Kasumi-1 (cell line): ENCODE measurements at regions not wholly inside any gene's neighbourhood (a gene's known extent, or its start where the extent isn't known, plus 50 kb on each side); places are given as distances from the start of the nearest gene placed in this dataset.

Source experiments
- DNase-seq, 2 experiments: peaks; one replicate each; lab custom pipeline; 2025; lab: John Stamatoyannopoulos, UW

DNA sequence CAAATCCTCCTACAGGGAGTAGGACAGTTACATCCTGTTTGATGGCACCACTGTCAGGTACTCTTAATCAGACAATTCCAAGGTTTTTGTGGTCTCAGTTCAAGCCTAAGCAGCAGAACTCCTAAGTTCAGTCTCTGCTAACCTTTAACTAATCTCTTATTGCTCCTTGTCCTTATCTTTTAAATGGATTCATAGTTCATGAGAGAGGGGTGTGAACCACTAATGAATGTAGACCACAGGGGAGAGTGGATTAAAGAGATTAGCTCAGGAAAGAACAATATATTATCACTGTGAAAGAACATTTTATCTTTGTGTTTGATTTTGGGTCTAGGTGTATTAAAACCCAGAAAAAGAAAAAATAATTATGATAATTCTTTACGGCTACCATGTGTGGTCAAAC lies 168.9 kb downstream of the DCK start:
- no peak for DNase-seq

DNA sequence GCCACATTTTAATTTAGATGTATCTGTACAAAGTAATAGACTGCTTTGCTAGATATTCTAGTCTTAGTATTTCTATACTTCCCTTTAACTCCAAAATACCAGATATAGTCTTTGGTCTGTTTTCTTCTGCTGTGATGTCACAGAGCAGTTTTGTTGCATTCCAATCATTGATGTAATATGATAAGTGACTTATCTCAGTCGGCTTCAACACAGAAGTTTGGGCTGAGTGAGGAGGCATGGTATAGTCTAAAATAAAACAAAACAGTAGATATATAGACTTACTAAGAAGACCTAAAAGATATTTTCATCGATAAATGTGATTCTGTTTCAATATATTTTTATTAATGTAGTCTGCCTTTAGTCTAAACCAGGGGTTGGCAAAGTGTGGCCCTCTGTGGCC lies 169.9 kb downstream of the DCK start:
- no peak for DNase-seq

DNA sequence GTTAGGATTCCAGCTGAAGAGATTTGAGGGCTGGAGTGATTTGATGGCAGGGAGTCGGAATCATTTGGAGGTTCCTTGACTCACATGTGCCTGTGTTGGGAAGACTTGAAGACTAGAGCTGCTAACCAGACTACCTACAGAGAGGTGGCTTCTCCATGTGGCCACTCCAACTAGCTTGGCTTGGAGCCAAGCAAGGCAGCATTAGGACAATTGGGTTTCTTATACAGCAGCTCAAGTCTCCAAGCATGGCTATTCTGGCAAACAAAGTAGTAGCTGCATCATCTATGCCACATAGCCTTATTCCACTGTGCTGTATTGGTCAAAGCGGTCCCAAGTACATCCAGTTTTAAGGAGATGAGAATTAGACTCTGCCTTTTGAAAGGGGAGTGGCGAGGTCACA lies 171.7 kb upstream of the SLC4A4 start:
- no peak for DNase-seq

DNA sequence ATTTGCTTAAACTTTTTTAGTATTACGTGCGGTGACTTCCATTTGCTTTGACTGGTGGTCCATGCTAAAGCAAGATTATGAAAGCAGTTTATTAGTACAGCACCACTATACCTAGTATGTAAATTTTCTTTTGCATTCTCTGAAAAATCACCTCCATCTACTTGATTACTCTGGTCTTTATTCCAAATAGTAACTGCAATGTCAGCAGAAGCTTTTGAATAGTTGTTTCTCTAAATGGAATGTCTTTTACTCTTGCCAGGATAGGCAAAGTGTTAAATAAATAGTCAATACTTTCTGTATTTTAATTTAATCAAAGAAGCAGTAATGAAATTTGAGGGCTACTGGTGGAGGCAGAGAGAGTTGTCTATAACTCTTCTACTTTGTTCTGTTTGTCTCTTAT lies 167.2 kb upstream of the SLC4A4 start:
- no peak for DNase-seq

DNA sequence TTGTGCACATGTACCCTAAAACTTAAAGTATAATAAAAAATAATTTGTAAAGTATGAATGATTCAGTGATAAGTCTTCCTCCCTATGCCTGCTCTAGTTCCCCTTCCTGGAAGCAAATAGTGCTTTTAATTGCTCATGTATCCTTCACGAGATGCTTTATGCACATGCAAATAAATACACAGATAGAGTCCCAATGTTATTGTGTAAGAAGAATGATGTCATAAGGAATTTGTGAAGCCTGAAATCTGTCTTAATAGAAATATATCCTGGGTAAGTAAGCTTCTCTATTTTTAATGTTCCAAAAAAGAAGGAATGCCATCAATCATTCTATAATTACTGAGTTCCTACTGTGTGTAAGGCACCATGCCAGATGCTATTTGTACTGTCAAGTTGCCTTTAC lies 157.5 kb upstream of the SLC4A4 start:
- no peak for DNase-seq

DNA sequence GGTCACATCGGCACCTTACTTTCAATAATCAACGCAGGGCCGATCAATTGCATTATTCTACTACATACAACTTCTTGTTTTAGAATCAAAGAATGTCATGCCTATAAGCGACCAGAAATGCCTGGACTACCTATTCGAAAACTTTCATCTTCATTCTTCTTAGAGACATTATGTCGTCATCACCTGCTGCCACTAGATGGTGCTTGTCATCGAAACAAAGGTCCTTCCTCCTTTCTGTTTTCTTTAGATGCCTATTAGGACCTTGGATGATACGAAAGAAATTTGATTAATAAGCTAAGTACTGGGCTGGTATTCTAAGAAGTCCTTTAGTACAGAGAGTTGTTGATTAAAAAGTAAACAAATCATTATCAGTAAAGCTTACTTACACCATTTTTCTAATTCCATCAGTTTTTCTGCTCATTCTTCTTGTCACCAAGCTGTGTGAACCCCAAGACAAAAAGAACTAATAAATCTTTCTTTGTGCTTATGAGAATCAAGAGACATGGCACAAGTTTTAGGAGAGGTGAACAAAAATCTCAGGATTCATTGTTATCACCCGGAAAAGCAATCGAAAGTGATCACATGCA lies 154.5 kb upstream of the SLC4A4 start:
- peak; percentile 81 to 90 for DNase-seq

DNA sequence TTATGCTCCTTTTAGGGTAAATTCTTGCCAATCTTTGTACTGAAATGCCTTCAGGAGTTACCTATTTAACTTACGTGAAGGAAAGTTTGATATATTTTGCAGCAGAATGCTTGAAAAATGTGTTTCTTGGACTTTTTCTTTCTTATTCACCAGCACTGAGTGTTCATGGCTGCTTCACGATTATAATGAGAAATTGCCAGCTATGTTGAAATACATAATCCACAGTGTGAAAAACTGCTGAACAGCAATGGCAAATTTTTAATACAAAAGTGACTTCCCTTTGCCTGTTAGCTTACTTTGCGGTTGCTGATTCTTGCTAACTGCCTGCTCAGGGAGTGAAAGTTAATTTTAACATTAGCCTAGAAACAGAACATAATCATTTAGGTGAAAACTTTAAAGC lies 153.8 kb upstream of the SLC4A4 start:
- no peak for DNase-seq

DNA sequence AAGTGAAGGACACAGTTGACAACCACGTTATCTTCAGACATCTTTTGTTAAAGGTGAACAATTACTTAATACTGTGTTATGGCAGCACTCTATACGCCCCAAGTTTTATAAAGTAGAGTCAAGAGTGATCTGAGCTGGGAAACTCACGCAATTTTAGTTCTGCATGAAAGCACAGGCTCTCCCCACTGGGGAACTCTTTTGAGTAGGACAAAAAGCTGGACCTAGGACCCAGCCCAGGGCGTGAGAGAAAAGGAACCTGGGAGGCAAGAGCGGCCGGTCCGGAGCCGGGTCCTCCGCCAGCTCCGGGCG lies 152.6 kb upstream of the SLC4A4 start:
- peak in 1 of 2 experiments; percentile 19 for DNase-seq

DNA sequence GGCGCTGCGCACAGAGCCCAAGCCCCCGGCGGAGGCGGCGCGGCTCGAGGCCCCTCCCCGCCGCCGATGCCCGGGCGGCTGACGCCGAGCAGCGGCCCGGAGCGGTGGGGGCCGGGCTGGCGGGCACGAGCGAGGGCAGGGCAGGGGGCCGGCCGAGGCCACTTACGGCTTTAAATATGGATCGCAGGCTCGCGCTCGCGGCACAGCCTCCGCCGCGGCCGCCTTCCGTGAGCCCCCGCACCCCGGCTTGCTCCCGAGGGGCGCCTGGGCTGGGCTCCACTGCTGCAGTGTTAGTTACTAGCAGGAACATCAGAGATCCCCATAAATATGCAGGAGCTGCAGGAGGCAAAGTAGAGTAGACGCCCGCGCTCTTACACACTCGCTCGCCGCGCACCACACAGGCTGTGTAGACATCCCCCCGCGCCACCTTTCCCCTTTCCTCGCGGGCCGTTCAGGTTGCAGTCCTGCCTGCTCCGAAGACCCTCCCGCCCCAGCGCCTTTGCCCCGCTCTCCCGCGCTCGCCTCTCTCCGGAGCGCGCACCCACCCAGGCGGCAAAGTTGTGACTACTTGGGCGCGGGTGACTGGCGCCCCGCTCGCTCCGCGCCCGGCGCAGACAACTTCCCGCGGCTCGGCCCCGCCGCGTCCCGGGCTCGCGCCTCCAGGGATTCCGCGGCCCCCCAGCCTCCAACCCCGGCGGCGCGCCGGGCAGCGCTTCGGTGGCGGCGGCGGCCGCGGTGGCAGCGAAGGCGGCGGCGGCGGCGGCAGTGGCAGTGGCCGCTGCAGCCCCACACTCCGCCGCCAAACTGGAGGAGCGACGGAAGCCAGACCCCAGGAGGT lies 152.0 kb upstream of the SLC4A4 start:
- peak; percentile 6 to 35 for DNase-seq

DNA sequence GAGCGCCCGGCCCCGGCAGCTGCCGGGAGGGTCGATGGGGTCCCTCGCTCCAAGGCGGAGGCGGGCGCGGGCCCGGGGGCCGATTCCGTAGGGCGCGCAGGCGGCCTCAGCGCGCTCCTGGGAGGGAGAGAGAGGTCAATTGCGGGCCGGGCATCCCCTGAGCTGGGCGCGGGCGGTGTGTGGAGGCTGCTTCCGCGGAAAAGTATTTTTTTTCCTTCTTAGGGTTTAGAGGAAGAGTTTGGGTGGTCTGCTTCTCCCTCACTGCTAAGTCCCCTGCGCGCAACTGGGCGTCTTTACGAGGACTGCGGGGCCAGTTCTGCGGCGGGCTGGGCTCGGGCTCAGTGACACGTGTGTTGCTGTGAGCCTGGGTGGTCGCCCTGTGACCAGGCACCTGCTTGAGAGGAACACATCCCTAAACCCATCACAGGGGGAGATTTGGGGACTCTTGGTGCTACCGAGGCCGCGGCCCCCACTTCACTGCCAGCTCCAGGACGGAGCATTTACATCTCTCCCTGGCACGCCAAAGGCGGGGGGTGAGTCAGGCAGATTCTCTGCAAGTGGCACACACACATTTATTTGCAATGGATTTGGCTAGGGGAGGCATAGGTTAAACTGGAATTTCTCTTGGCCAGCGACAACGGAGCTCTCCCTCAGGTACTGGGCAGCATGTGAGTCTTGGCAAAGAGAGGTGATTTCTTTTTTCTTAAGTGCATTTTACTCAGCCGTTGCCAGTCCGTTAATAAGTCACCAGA lies 151.2 kb upstream of the SLC4A4 start:
- DNase-seq = peak in 1 of 2 experiments; percentile 27

DNA sequence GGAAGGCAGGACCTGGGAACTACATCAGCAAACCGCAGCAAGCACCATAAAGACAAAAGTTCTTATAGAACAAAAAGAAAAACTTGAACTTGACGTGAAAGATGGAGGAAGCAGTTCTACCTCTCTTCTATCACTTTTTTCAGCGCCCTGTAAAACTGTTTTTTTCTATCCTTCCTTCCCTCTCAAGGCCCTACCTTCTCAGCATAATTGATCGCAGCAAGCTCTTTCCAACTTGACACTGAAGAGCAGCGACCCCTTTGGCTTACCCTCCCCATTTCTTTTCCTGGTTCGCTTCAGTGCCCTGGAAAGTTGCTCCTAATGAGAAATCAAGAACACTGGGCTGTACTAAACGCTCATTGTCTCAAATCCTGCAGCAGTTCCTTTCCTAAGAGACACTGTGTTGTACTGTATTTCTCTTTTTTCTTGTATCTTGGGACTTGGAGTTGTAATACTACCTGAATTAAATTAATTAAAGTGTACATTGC lies 150.6 kb upstream of the SLC4A4 start:
- peak in 1 of 2 experiments; percentile 26 for DNase-seq

DNA sequence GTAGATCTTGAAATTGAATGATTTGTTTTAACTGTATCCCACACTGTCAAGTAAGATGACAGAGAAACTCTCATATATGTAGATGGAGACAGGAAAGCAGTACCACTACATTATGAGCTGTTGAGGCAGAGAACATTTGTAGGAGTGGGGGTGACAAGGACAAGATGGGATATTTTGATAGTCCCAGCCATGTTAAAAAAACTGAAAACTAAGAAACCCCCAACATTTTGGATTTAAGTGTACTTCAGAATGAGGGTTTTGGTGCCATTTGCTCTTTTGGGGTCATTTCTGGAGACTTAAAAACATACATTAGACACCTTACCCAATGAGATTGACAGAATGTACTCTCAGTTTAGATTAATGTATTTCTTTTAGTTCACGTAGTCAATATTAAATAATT lies 149.9 kb upstream of the SLC4A4 start:
- DNase-seq = no peak

DNA sequence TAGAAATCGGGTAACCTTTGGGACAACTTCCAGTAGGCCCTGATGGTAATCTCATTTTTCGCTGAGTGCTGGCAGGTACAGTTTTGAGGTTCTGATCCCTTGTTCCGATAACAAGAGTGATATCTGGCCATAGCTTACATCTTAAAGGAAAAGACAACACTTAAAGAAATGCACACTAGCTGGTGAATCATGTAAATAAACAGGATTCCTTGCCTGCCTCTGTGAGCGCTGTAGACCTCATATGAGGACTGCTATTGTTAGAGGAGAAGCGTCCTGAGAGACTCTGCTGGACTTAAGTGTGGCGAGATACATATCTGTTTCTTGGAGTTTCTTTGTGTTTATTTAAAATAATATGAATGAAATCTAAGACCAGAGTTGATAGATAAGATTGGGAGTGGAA lies 149.3 kb upstream of the SLC4A4 start:
- DNase-seq = no peak

DNA sequence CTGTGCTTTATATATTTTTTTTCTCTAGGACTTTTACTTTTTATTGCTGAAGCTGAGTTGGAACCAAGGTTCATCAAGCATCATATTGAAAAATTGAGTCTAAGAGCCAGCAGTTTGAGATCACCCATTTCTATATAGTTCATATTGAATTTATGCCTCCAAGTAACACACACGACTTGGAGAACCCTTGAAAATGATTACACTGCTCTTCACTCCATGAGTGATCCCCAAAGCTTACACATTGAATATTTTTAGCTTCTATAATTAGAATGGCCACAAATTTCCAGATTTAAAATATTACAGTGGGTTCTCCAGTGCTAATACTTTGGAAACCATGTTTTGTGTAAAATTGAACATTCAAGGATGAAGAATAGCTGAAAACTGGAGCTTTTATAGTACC lies 144.4 kb upstream of the SLC4A4 start:
- no peak for DNase-seq

DNA sequence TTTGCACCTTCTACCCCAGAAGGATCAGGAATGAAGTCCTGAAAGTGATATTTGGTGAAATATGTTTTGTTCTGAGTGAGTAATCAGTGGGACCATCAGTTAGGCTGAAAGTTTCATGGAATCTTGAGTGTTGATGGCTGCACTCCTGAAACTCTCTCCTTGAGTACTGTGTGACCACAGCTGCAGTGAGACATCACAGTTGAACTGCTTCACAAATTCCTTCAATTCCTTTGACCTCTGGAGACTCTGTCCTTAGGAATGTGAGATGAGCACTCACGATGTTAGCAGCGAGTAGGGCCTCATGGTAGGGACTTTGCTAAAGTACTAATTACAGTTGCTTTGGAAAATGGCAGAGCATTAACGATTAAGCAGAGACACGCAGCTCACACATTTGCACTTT lies 142.9 kb upstream of the SLC4A4 start:
- DNase-seq = no peak

DNA sequence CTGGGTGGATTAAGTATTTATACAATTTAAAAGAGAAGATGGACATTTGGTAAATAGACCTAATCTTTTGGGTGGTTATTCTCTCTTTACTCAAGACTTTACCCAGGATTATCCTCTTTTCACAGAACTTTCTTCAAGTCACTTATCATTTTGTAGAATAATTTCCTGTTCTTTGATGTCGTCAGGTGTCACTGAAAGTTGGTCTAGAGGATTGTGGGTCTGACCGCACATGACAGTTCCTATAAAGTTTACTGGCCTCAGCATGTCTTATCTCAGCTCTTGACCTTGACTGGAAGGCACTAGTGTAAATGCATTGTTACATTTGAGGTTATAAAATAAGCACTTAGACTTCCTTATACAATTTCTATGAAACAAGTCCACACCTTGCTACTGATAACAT lies 139.9 kb upstream of the SLC4A4 start:
- no peak for DNase-seq

DNA sequence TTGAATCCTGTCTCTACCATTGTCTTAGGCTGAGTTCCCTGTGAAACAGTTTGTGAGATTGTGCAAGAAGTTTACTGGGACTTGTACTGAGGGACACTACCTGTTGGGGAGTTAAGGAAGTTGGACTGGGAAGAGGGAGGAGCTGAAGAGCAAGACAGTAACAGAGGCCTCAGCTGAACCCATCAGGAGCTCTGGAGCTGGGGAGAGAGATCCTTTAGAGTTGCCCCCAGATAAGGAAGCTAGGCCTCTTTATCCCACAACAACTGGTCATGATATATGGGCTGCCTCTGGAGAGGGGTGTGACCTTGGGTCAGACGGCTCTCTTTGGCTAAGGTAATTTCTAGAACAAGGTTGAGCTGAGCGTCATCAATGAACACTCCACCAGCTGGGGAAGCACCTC lies 137.8 kb upstream of the SLC4A4 start:
- no peak for DNase-seq

DNA sequence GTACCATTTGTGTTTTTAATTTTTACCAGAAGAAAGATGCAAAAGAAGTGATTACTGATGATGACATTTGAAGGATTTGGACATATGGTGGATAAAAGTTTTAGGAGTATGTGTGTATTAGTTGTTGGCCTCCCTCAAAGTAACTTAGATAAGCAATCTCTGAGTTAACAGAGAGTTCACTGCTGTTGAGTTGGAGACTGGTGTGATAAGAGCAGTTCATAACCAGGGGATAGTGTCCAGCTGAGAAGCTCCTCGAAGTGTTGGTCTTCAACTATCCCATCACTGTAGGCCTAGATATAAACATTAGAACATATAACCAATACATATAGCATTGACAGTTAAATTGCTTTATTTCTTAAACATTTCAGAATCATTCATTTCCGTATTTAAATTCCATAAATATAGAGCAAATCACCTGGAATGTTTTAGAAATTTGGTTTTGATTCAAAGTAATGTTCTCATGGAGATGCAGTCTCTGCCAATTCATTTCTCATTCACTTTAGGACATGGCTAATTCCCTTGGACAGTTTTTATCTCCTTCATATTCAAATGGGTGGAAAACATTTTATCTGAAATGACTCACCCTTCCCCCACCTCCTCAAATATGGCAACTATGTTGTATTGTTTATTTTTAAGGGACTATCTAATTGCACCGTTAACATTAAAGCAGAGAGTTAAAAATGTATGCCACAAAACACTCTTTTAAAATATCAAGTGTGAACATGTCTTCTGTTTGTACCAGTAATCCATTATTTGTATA lies 136.8 kb upstream of the SLC4A4 start:
- DNase-seq = no peak

DNA sequence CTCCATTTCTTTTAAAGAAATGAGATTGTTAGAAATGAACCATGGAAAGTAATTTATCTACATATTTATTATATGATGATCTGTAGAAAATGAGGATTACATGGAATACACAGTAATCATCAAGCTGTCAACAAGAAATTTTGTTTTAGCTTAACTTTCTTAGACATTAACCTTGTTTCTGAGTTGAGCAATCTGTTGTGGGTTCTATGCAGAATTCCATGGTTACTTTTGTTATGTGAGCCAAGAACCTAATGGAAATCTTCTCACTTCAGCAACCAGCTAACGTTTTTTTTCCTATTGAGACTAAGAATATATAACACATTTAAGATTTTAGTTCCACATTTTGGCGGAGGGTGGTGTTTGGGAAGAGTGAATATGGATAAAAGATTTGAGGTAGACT lies 136.1 kb upstream of the SLC4A4 start:
- no peak for DNase-seq

DNA sequence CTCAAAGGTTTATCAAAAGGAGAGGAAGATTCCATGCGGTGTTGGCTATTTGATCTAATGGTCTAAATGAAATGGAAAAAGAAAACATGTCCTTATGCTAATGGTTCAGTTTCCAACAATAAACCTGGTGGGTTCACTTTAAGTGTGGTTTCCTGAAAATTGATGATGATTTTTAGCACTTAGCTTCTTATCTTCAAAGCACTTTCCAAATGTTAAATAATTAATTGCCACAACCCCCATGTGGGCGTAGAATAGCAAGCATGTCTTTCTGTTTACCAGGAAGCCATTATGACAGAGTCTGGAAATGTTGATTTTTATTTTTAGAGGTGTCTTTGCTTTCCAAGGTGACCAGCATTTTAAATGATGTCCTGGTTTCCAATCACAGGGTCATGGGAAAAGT lies 134.8 kb upstream of the SLC4A4 start:
- DNase-seq = no peak

DNA sequence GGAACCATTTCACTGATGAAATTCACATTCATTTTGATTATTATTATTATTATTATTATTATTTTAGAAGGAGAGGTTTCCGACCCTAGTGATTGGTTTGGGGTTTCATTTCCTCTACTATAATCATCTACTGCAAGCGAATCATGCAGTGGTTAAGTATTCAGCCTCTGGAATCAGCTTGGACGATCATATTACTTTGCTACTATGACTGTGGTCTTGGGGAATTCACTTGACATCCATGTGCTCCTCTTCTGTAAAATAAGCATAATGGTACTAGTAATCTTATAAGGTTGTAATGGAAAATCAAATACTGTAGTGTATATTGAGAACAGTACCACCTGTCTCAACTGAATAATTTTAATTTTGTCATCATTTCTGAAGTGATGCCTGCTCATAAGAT lies 132.1 kb upstream of the SLC4A4 start:
- no peak for DNase-seq

DNA sequence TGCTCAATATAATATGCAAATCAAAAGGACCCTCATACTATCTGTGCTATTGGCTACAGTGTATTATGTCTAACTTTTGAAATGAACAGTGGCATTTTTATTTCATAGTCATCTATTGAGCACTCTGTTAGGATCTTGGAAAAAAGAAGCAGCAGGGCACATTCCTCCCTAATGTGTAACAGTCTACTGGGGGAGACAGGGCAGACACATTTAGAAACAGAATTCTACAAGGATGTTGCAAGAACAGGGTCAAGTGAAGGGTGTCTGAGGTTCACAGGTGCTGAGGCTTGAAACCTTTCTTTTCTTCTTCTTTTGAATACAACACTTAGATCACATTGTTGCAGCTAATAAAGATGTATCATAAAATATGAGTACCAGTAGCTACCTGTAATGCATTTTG lies 129.7 kb upstream of the SLC4A4 start:
- DNase-seq = no peak
